Stimulated activated CD4-positive, alpha-beta T cell treated with anti-CD3 and anti-CD28 coated beads, Interleukin-12 subunit alpha, Interleukin-12 subunit beta, amount 100 ng/mL, for 4 hours (primary cell): ENCODE measurements at regions not wholly inside any gene's neighbourhood (a gene's known extent, or its start where the extent isn't known, plus 50 kb on each side); places are given as distances from the start of the nearest gene placed in this dataset.
"Not testable (repeated sequence)": the region's sequence is repeated elsewhere in the genome, so short reads cannot be mapped to it uniquely, and the experiment has no call there.

Experiments used
- DNase-seq: peaks from one replicate; pipeline ENCODE4 v3.0.0-alpha.2; 2020

DNA sequence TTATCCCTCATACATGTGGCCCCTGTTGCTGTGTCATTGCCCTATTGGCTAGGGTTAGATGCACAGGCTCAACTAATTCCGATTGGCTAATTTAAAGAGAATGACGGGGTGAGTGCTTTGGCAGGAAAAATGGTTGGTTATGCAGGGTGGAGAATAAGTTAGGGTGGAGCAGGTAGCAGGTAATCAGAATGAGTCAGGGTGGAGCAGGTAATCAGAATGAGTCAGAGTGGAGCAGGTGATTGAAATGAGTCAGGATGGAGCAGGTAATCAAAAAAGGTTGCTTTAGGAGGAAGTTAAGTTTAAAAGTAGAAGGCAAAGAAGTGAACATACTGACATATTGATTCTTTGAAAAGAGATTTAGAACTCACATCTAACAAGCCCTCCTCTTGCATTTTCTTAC is 513.5 kb downstream of the EDEM1 start:
- DNase-seq: not testable (repeated sequence)

DNA sequence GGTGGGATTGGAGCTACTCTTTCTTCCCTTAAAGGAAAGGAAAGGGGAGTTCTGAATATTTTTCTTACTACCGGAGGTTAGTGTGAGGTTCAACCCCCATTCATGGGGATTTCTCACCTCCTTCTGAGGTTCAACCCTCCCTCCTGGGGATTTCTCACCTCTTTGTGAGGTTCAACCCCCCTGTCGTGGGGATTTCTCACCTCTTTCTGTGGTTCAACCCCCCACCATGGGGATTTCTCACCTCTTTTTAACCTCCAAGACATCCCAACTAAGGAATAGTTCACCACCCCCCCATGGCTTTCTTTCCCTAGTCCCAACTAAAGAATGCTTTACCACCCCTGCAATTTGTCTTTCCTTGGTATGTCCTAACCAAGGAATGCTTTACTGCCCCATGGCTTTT is 520.3 kb downstream of the EDEM1 start:
- DNase-seq: no peak

DNA sequence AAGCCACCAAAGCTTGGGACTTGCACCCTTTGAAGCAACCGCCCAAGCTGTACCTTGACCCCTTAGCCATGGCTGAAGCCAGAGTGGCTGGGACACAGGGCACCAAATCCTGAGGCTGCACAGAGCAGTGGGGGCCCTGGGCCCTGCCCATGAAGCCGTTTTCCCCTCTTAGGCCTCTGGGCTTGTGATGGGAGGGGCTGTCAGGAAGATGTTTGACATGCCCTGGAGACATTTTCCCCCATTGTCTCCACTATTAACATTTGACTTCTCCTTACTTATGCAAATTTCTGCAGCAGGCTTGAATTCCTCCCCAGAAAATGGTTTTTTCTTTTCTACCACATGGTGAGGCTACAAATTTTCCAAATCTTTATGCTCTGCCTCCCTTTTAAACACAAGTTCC is 522.2 kb downstream of the EDEM1 start:
- no peak for DNase-seq

DNA sequence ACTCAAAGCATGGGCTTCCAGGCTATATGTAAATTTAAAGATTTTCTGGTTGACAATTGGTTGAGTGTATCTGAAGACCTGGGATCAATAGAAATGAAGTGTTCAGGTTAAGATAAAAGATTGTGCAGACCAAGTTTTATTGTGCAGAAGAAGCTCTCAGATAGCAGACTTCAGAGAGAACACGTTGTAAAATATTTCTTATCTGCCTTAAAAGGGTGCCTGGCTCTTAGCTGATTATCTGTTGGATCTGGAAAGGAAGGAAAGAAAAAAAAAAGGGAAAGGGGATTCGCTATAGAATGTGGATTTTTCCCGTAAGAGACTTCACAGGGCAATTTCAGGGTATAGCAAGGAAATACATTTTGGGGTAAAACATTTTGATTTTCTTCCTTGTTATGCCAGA is 523.2 kb downstream of the EDEM1 start:
- no peak for DNase-seq

DNA sequence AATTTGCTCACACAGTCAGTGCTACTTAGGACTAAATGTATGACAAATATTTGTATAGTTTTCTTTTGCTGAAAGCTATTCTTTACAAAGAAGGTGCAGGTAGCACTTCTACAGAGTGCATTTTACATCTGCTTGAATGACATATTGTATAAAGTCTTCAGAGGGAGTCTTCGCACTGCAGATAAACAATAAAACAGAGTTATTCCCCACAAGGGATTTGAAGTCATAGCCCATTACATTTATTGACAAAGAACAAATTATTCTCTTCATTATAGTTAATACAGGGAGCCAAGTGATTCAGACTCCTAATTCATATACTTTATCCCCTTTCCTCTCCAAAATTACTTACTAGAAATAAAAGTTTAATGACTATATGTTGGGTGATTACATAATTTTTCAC is 529.7 kb downstream of the EDEM1 start:
- DNase-seq: no peak

DNA sequence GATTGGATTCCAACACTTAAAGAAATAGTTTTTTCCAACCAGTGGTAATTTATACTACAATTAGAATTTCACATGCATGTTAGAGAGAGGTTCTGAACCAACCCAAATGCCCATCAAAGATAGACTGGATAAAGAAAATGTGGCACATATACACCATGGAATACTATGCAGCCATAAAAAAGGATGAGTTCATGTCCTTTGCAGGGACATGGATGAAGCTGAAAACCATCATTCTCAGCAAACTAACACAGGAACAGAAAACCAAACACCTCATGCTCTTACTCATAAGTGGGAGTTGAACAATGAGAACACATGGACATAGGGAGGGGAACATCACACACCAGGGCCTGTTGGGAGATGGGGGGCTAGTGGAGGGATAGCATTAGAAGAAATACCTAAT is 532.2 kb downstream of the EDEM1 start:
- DNase-seq: not testable (repeated sequence)

DNA sequence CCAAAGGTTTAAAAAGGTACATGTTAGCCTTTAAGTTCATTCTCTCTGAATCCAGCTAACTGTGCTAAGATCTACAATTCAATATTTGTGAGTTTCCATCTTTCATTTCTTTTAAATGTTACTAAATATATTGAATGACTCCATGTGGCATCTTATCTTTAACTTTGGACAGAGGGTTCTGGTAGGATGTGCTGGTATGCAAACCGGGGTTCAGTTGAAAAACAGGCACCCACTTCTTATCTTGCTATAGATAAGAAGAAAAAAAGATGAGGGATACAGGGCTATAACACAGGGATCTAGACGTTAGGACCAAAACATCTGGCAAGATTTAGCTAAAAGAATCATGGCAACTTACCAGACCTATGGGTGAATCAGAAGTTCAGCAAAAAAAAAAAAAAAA is 538.3 kb downstream of the EDEM1 start:
- DNase-seq: no peak

DNA sequence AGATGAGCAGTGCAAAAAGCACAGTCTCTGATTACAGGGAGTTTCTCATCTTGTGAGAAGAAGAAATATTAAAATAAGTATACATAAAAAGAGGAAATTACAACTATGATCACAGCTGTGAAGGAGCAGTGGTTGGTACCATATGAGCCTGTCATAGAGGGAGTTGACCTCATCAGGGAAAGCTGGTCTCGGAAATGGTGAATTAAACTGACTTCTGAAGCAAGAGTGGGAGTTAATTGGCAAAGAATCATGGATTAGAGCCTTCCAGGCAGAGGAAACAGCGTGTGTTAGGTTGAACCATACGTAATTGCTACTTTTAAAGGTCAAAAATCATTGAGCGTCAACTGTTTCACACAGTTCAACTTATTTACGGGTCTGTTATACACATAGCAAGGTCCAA is 539.1 kb downstream of the EDEM1 start:
- DNase-seq: no peak

DNA sequence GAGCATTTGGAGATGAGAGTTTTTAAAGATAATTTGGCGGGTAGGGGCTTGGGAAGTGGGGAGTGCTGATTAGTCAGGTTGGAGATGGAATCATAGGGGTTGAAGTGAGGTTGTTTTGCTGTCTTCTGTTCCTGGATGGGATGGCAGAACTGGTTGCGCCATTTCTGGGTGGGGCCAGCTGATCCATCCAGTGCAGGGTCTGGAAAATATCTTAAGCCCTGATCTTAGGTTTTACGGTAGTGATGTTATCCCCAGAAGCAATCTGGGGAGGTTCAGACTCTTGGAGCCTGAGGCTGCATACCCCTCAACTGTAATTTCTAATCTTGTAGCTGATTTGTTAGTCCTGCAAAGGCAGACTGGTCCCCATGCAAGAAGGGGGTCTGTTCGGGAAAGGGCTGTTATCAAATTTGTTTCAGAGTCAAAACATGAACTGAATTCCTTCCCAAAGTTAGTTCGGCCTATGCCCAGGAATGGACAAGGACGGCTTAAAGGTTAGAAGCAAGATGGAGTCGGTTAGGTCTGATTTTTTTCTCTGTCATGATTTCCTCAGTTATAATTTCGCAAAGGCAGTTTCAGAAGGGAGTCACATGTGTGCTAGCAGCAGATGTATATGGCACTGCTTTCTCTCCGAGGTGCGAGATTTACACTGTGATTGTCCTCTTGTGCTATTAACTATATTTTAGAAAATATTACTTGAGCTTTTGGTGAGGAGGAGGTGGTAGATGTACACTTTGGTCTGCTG is 540.4 kb downstream of the EDEM1 start:
- DNase-seq: no peak

DNA sequence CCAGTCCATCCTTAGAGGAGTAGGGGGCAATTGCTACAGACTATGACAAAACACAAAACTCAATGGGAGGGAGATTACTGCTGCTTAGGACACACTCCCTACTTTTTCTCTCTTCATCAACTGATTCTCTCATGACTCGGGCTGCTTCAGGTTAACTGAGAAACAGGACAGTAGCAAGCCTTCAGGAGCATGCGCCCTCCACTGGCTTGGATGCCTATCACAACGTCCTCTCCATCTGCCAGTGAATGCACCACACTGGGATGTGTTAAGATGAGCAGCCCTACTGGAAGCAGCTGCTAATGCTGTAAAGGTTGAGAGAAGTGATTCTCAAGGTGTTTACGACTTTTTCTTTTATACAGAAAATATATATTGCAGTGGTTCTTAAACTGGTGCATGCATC is 542.3 kb downstream of the EDEM1 start:
- DNase-seq: no peak

DNA sequence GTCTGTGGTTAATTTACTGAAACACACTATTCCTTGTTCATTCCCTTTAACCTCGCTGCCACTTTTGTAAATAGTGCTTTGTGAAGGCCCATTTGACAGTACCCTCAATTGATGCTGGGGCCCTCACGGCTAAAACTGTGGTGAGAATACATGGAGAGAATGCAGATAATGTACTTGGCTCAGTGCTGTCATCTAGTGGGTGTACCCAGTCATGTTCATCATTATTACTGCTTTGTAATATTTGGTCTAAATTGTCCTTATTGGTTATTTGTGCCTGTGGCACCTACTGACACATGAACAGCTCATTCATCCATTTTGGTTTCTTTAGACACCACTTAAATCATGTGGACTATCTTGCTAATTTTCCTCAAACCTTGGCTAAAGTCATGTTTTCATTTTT is 543.6 kb downstream of the EDEM1 start:
- no peak for DNase-seq

DNA sequence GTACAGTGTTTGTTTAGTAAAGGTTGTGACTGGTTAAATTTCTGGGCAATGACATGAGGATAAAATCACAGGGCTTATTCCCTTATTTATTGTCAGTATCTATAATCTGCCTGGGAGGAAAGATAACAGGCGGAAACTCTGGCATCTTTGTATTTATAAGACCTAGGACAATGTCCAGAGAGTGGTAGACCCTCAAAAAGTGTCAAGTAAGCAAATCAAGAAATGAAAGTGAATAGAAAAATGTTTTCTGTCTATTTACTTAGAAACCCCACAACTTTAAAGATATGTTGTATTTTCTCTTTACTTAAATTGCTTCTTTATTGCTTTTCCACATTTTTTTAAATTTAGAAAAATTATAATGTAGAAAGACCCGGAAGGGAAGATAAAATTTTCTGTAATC is 544.6 kb downstream of the EDEM1 start:
- DNase-seq: no peak

DNA sequence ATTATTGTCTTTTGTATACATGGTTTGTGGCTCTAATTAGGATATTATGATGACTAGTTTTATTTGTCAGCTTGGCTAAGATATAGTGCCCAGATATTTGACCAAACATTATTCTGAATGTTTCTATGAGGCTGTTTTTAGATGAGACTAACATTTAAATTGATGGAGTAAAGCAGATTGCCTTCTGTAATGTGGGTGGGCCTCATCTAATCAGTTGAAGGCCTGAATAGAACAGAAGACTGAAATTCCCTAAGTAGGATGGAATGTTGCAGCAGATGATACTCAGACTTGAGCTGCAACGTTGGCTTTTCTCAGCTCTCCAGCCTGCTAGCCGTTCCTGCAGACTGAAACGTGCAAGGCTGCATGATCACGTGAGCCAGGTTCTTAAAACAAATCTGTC is 546.5 kb downstream of the EDEM1 start:
- DNase-seq: no peak

DNA sequence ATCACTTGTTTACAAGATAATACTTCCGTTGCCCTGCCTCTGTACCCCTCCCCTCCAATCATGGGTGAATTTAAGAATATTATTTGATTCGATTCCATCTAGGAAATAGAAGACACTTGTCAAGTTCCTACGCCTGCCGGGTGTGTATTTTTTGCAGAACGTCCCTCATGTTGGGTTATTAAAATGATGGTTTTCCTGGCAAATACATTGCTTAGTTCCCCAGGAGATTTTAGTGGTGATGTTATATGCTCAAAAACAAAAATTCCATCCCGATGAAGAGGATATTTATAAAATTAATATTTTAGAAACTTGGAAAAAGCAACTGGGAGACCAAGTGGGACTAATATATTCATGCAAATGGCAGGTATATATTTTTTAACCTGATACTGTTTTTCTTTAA is 548.4 kb downstream of the EDEM1 start:
- DNase-seq: no peak

DNA sequence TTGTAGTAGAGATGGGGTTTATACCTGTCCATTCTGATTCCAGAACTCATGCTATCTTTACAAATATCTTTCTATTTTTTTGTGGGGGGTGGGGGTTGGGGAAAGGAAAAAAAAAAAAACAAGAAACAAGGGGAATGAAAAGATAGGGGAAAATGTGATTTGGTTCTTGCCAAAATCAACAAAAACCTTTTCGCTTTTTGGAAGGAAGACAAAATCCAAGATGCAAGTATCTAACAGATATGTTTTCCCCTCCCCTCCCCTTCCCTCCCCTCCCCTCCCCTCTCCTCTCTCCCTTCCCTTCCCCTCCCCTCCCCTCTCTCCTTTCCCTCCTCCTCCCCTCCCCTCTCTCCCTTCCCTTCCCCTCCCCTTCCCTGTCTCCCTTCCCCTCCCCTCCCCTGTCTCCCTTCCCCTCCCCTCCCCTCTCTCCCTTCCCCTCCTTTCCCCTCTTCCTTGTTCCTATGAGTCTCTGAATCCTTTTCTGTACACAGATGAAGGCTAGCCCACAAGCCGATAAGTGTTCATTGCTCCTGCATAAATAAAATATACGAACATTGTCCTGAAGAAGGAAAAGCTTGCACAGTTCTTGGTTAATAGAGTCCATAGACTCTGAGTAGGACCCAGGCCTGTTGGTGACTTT is 551.9 kb downstream of the EDEM1 start:
- no peak for DNase-seq

DNA sequence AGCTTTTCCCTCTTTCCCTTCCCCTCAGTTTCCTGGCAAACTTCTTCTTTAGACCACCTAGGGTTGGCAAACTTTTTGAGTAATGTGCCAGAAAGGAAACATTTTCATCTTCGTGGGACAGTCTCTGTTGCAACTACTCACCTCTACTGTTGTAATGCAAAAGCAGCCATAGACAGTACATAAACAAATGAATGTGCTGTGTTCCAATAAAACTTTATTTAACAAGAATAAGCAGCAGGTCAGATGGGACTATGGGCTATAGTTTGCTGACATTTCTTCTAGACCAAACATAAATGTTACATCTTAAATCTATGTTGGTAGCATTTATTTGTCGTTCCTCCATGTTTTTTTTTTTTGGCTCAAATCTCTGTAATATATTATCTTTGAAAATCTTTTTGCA is 552.4 kb downstream of the EDEM1 start:
- no peak for DNase-seq

DNA sequence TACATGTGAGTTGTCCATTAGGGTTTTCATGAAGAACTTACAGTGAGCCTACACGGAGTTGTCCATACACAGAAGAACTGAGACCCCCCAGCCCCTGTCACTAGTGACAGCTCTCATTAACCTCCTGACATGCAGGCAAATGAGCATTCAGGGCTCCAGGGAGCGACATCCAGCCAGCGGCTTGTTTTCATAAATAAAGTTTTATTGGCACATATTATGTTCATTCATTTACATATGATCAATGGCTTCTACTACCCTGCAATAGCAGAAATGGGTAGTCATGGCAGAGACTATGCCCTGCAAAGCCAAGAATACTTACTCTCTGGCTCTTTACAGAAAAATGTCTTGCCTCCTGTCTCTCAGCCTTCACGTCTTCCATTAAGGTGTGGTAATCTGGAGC is 553.5 kb downstream of the EDEM1 start:
- no peak for DNase-seq

DNA sequence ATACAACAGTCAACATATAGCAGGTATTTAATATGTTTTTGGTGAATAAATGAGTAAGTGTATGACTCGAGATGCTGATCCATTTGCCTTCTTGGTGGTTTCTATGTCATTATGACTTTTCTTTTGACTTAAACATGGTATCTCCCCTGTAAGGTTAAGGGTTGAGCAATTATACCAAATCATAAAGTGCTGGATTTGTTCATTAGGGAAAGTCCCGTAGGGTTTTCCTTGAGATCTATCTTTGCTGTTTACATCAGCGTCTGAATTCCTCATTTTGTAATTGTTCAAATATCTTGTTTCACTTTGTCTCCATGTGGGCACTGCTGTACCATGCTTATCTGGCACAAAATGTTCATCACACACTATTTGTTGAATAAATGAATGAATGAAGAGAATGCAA is 562.6 kb downstream of the EDEM1 start:
- no peak for DNase-seq

DNA sequence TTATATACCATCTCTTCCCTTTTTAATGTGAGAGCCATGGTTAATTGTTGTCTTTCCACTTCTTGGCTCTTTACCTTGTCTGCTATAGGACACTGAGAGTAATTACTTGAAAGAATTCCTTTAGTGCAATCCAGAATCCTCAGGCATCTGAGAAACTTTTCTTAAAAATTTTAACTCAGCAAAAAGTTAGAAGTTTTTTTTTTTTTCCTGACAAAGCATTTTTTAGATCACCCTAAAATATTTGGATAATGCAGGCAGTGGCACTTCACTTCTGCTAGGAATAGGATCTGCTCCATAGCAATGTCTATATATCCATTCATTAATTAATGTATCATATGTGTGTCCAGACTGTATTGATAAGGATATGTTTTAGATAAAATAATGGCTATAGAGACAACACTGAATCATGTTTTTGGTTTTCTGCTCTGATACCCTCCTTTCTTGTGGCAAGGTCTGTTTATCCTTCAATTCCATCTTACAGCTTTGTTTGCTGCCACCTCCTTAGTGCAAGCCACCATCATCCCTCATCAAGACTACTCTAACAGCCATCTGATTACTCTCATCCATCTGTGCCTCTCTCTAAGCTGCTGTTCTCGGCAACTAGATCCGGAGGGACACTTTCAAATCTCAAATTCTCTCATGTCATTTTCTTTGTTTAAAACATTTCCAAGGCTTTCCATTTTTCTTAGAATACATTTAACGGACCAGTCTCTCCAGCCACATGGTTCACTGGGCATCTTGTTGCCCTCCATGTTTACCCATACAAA is 563.5 kb downstream of the EDEM1 start:
- DNase-seq: no peak

DNA sequence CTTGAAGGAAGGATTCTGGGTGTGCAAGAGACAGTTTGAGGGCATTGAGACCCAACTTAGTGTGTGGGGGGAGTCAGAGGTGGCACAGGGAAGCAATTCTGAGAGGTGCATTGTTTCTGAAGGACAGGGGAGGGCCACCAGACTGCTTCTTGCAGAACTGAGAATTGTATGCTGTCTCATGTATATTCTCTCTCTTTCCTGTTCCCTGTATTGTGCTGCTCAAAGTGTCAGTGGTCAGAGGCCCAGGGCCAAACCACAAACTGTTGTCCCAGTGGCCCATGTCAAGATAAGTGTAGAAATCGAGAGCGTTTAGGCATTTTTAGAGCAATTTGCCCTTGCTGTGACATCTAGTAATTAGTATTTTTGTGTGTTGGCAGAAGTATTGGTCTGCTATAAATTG is 567.1 kb downstream of the EDEM1 start:
- no peak for DNase-seq

DNA sequence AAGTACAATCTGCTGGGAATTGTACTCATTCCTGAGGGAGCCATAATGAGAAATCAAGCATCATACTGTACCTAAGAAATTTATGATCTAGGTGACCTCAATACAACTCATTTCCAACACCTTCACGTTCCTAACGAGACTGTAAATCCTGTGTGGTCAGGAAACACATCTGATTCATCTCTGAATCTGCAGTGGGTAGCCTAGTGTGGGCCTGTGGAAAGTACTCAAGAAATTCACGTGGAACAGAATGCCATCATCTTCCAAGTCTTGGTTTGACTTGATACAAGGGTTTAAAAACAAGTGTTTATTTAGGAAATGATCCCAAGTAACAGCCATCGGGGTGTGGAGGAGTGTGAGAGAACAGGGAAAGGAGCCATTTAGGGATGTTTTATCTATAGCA is 568.9 kb downstream of the EDEM1 start:
- DNase-seq: no peak

DNA sequence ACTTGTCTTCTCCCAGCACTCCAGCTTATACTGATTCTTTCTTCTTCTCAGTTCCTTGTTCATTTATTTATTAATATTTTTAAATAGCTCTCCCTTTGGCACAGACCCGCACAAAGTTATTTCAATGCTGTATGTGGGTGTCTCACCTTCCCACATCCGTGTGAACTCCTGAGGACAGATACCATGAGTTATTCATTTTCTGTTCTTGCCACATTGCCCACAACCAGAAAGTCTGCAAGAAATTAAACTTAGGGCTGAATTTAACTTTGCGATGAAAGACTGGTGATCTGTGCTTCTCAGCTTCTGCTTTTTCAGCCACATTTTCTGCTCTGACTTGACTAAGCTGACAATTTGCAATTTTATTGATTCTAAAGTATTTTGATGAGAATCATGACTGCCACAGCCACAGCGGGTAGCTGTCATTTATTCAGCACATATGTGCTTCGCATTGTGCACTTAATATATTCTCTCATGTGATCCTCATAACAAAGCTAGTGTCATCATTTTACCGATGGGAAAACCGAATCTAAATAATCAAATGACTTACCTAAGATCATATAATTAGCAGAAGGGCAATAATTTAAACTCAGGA is 569.8 kb downstream of the EDEM1 start:
- DNase-seq: no peak

DNA sequence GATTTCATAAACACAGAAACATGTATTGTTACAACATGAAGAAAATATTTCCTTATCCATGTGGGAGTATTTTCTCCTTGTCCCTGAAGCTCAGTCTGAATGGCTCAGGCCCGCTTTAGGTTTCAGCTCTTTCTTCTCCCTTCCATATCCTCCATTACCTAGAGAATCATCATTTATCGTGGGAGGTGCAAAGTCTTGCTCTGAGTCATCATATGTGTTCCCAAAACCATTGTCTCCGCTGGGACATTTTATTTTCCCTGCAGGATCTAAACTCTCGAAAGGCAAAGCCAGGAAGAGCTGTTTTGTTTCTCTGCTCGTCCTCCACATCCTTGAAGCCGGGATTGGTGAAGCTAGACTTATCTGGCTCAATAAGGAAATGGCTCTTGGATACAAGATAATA is 571.2 kb downstream of the EDEM1 start:
- no peak for DNase-seq

DNA sequence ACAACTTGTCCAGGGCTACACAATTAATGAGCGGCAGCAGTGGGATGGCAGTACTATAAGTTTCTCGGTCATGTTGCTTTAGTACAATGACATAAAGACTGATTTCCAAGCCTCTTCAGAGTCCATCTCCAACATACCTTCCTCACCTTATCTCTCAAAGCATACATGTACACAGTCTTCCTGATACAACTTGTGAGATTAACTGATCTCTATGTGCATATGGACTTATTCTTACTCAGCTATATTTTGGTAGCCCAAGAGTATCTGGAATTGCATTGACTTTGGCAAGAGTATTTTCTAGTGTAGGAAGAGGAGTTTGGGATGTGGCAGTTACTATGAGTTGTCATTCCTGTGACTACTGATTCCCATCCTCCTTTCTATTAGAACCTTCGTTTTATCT is 575.0 kb downstream of the EDEM1 start:
- no peak for DNase-seq
